Endodermal cell (in vitro differentiated cells): ENCODE measurements at regions not wholly inside any gene's neighbourhood (a gene's known extent, or its start where the extent isn't known, plus 50 kb on each side); places are given as distances from the start of the nearest gene placed in this dataset.

Experiments used
- DNase-seq: peaks from one replicate; pipeline ENCODE4 v3.0.0-alpha.2; 2017
- H3K27ac ChIP-seq: 2 replicates; pipeline ENCODE4 v1.5.1; 2013; ENCODE audit warnings: mild to moderate bottlenecking, low read depth, low read length, moderate library complexity
- H3K27me3 ChIP-seq: 2 replicates; pipeline ENCODE4 v1.6.1; 2013; ENCODE audit warnings: mild to moderate bottlenecking, low read length, moderate library complexity; ENCODE audit not compliant: insufficient read depth, control insufficient read depth, poor library complexity, severe bottlenecking
- H3K36me3 ChIP-seq: 2 replicates; pipeline ENCODE4 v1.7.0; 2013; ENCODE audit warnings: mild to moderate bottlenecking, low read length, moderate library complexity; ENCODE audit not compliant: control insufficient read depth, insufficient read depth
- H3K4me1 ChIP-seq: one replicate; pipeline ENCODE4 v1.7.0; 2013; ENCODE audit warnings: low read length; ENCODE audit not compliant: control insufficient read depth, insufficient read depth
- H3K4me3 ChIP-seq: 2 replicates; pipeline ENCODE4 v1.5.1; 2013; ENCODE audit warnings: mild to moderate bottlenecking, low read length, moderate library complexity
- H3K9ac ChIP-seq: 2 replicates; pipeline ENCODE4 v1.6.1; 2013; ENCODE audit warnings: mild to moderate bottlenecking, low read length, moderate library complexity; ENCODE audit not compliant: poor library complexity, severe bottlenecking; ENCODE audit errors: extremely low read depth
- H3K9me3 ChIP-seq: 2 replicates; pipeline ENCODE4 v1.6.1; 2013; ENCODE audit warnings: mild to moderate bottlenecking, low read length, moderate library complexity; ENCODE audit not compliant: control insufficient read depth
- H3K27ac Mint-ChIP-seq: 2 replicates; pipeline ENCODE4 v1.8.0; 2020; ENCODE audit warnings: mixed read lengths
- H3K27me3 Mint-ChIP-seq: 2 replicates; pipeline ENCODE4 v1.8.0; 2021; ENCODE audit warnings: mild to moderate bottlenecking, mixed read lengths; ENCODE audit not compliant: insufficient read depth
- H3K36me3 Mint-ChIP-seq: 2 replicates; pipeline ENCODE4 v1.8.0; 2020; ENCODE audit warnings: low read depth, mixed read lengths
- H3K4me1 Mint-ChIP-seq: 2 replicates; pipeline ENCODE4 v1.8.0; 2020; ENCODE audit warnings: mixed read lengths
- H3K4me3 Mint-ChIP-seq: 2 replicates; pipeline ENCODE4 v1.8.0; 2020; ENCODE audit warnings: mild to moderate bottlenecking, moderate library complexity, mixed read lengths
- H3K9me3 Mint-ChIP-seq: 2 replicates; pipeline ENCODE4 v1.8.0; 2020; ENCODE audit warnings: mild to moderate bottlenecking, mixed read lengths
- WGBS, 2 experiments: methylation state at CpG; one replicate each; pipeline versions ENCODE4 v1.1.5 to v1.1.7; 2013; ENCODE audit warnings: missing lambda C conversion rate in 2 of 2, mixed read lengths in 1 of 2; ENCODE audit not compliant: insufficient coverage in 1 of 2, insufficient read length in 1 of 2; 5-methylcytosine and 5-hydroxymethylcytosine counted together
- TF ChIP-seq, protein P1 (sequence below): fragments of 200-600 bp; sonication (generic); conservative IDR thresholded peaks from 2 replicates; pipeline ENCODE4 v1.5.0; 2021; ENCODE audit warnings: antibody characterized with exemption, mild to moderate bottlenecking

DNA sequence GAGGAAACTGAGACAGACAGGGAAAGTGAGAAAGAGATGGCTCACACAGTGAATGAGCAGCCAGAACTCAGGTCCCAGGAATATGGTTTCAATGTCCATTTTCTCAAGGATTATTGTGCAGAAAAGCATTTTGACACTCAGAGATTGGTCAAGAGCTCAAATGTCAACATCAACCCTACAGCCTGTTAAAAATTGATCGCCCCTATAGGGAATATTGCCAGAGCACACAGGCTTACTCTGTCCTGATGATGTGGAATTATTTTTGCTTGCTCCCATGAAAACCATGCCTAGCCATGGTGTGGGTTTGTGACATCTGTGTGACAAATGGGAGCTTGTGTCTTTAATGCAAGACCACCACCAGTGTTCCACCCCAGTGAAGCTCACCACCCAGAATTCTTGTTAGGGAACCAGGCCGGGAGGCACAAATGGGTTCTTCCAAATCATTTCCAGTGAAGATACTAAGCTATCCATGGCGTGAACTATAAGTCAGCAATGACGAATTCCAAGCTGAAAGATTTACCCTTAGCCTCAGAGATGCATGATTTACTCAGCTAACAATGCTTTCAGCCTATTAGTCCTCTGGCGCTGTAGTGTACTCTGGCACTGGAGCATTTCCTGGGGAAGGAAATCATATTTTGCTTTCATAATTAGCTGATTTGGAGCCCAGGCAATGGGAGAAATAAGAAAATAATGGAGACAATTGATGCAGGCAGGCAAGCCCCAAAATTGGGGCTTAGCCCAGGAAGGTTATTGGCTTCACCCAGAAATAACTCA is 1188.2 kb upstream of the TMEM132C start:
- H3K9ac ChIP-seq: no peak overlapping the region
- H3K4me3 ChIP-seq: no peak overlapping the region
- no peak for DNase-seq
- Mint-ChIP-seq H3K4me3 (no peak overlapping the region), H3K36me3 (peaks cover 2% of the 10 kb centered on the region), H3K4me1 (peaks cover 5% of the 10 kb centered on the region), H3K9me3 (peaks cover 15% of the 10 kb centered on the region), H3K27me3 (no peaks in the 10 kb centered on the region), H3K27ac (no peak overlapping the region)
- TF ChIP-seq, protein P1, sequence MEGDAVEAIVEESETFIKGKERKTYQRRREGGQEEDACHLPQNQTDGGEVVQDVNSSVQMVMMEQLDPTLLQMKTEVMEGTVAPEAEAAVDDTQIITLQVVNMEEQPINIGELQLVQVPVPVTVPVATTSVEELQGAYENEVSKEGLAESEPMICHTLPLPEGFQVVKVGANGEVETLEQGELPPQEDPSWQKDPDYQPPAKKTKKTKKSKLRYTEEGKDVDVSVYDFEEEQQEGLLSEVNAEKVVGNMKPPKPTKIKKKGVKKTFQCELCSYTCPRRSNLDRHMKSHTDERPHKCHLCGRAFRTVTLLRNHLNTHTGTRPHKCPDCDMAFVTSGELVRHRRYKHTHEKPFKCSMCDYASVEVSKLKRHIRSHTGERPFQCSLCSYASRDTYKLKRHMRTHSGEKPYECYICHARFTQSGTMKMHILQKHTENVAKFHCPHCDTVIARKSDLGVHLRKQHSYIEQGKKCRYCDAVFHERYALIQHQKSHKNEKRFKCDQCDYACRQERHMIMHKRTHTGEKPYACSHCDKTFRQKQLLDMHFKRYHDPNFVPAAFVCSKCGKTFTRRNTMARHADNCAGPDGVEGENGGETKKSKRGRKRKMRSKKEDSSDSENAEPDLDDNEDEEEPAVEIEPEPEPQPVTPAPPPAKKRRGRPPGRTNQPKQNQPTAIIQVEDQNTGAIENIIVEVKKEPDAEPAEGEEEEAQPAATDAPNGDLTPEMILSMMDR: no peak
- peaks cover 22% of the 10 kb centered on the region for H3K9me3 ChIP-seq
- WGBS, 2 experiments: 93 to 94% methylated on average over 4 to 5 of the region's 5 CpGs
- H3K27ac ChIP-seq: no peak overlapping the region
- no peaks in the 10 kb centered on the region for H3K4me1 ChIP-seq
- no peaks in the 10 kb centered on the region for H3K36me3 ChIP-seq
- no peaks in the 10 kb centered on the region for H3K27me3 ChIP-seq

DNA sequence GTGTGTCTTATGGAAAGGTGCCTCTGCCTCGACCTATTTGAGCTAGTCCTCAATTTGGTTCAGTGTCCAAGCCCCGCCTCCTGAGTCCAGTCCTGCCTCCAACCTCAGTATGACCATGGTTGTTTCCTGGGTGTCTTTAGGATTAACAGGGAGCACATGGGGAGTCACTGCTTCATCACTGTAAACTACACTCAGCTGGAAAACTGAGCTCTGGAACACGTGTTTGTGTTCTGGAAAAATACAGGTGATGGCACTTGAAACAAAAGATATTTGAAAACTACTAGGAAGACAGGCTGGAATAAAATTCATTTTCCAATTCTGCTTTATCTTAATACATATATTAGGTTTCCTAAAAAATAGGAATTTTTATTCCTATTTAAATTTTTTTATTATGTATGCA is 1187.3 kb upstream of the TMEM132C start:
- peaks cover 15% of the 10 kb centered on the region for H3K9me3 Mint-ChIP-seq
- Histone ChIP-seq H3K4me1 (no peaks in the 10 kb centered on the region), H3K36me3 (no peaks in the 10 kb centered on the region), H3K27ac (no peak overlapping the region), H3K4me3 (no peak overlapping the region), H3K9me3 (peaks cover 22% of the 10 kb centered on the region), H3K27me3 (no peaks in the 10 kb centered on the region), H3K9ac (no peak overlapping the region)
- 83% methylated on average over 3 of the region's 3 CpGs; no CpG with 5 or more reads in 1 of the 2 experiments for WGBS, 2 experiments
- H3K4me1 Mint-ChIP-seq: peaks cover 8% of the 10 kb centered on the region
- no peaks in the 10 kb centered on the region for H3K27me3 Mint-ChIP-seq
- no peak overlapping the region for H3K27ac Mint-ChIP-seq
- H3K4me3 Mint-ChIP-seq: no peak overlapping the region
- peaks cover 2% of the 10 kb centered on the region for H3K36me3 Mint-ChIP-seq
- DNase-seq: no peak
- TF ChIP-seq, protein P1: no peak

DNA sequence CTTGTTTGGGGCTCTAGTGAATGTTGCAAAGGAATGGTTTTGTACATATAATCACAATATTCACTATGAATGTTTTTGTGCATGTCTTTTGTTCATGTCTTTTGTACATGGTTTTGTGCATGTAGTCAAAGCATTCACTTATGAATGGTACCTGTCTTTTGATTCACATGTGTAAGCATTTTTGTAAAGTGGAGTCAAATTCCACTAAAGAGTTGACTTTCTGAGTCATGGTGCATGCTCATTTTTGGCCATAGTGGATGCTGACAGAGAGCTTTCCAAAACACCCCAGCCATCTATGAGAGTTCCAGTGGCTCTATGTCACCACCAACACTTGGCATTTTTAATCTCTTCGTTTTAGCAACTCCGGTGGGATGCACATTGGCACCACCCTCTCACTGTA is 1185.9 kb upstream of the TMEM132C start:
- 83 to 97% methylated on average over 1 to 2 of the region's 2 CpGs for WGBS, 2 experiments
- H3K27me3 Mint-ChIP-seq: no peaks in the 10 kb centered on the region
- no peak for DNase-seq
- no peak overlapping the region for H3K9ac ChIP-seq
- no peaks in the 10 kb centered on the region for H3K36me3 ChIP-seq
- TF ChIP-seq, protein P1: no peak
- no peaks in the 10 kb centered on the region for H3K27me3 ChIP-seq
- peaks cover 22% of the 10 kb centered on the region for H3K9me3 ChIP-seq
- no peak overlapping the region for H3K27ac ChIP-seq
- H3K27ac Mint-ChIP-seq: no peak overlapping the region
- H3K36me3 Mint-ChIP-seq: peaks cover 2% of the 10 kb centered on the region
- no peaks in the 10 kb centered on the region for H3K4me1 ChIP-seq
- peaks cover 15% of the 10 kb centered on the region for H3K9me3 Mint-ChIP-seq
- peaks cover 8% of the 10 kb centered on the region for H3K4me1 Mint-ChIP-seq
- no peak overlapping the region for H3K4me3 Mint-ChIP-seq
- H3K4me3 ChIP-seq: no peak overlapping the region
